Pancreas (tissue), 10 donors: ENCODE measurements at regions not wholly inside any gene's neighbourhood (a gene's known extent, or its start where the extent isn't known, plus 50 kb on each side); places are given as distances from the start of the nearest gene placed in this dataset.

ENCODE experiments used
- ATAC-seq, 4 donors: fragments of 200-7000 bp; cut with Tn5 transposase; one replicate each; pipeline versions ENCODE4 v1.8.0 to v1.9.1; 2020; ENCODE audit warnings: mild to moderate bottlenecking in 4 of 4, moderate library complexity in 4 of 4
- DNase-seq, 6 donors: peaks; one replicate each; pipeline ENCODE4 v3.0.0-alpha.2; 2020
- FAIRE-seq: peaks from 2 replicates; lab custom pipeline; 2012; peaks lifted over from hg19 to GRCh38; lab: Jason Lieb, UNC
- H3K27ac ChIP-seq, 4 donors: fragments of 200-600 bp; sonication (generic); 1 replicate in 3 of 4; 2 replicates in 1 of 4; pipeline versions ENCODE4 v1.5.0 to v1.8.0; 2020
- H3K27me3 ChIP-seq, 4 donors: fragments of 200-600 bp; one replicate each; pipeline ENCODE4 v1.8.0; 2021
- H3K36me3 ChIP-seq, 3 donors: fragments of 200-600 bp; sonication (generic) in 1 of 3; one replicate each; pipeline versions ENCODE4 v1.5.0 to v1.8.0; 2020 to 2021
- H3K4me1 ChIP-seq, 3 donors: fragments of 200-600 bp; one replicate each; pipeline ENCODE4 v1.8.0; 2021
- H3K4me3 ChIP-seq, 4 donors: fragments of 200-600 bp; sonication (generic) in 2 of 4; one replicate each; pipeline versions ENCODE4 v1.5.0 to v1.8.0; 2020 to 2021
- H3K9me3 ChIP-seq, 4 donors: fragments of 200-600 bp; one replicate each; pipeline ENCODE4 v1.8.0; 2021
- CTCF ChIP-seq, 4 donors: fragments of 200-600 bp; sonication (generic) in 3 of 4; IDR thresholded peaks; one replicate each; pipeline versions ENCODE4 v1.5.0 to v1.8.0; 2021; ENCODE audit warnings: antibody characterized with exemption in 4 of 4
- WGBS, 2 donors: extraction: QIAGEN DNeasy Blood & Tissue Kit; methylation state at CpG; one replicate each; pipeline ENCODE4 v1.1.7; 2013; 5-methylcytosine and 5-hydroxymethylcytosine counted together
- intact Hi-C, 3 donors: fragments of 100-400 bp; cut with DNase I; formaldehyde crosslinking; loops; one replicate each; pipeline versions ENCODE4 v1.11.1 to v1.14.2; 2022
- donor health status: healthy with polysubstance abuse.
- donor health status: DM: no; HTN: no; CAD: no; lungs with moderate emphysema.
- donor health status: DM: no; HTN: no; CAD: no.
- donor health status: control.
- donor health status: control.
- donor health status: Bipolar disorder and iron deficiency.
- donor health status: DM: yes; HTN: yes; CAD: no.
- donor health status: DM: no; HTN: no; CAD: no.
- donor health status: DM: no; HTN: no; CAD: no.
- donor health status: DM: yes; HTN: yes; CAD: no.

GRCh38 chr12:14243941-14244340 is 121.5 kb upstream of the ATF7IP start:
- Histone ChIP-seq H3K36me3 (no peaks in the 10 kb centered on the region), H3K27ac (no peak overlapping the region), H3K27me3 (no peaks in the 10 kb centered on the region), H3K4me3 (no peak overlapping the region), H3K9me3 (no peaks in the 10 kb centered on the region), H3K4me1 (peaks cover 0 to 11% (median 0%) of the 10 kb centered on the region in 3 donors)
- 91 to 96% methylated on average over 2 of the region's 2 CpGs for WGBS, 2 donors
- DNase-seq: no peak
- no peak for TF ChIP-seq CTCF (IDR thresholded peaks at IDR 0.05)
- FAIRE-seq: no peak
- intact Hi-C loops: no loop called here
- no peak for ATAC-seq

GRCh38 chr12:14244876-14245669 is 120.4 kb upstream of the ATF7IP start:
- no peak for TF ChIP-seq CTCF (IDR thresholded peaks at IDR 0.05)
- no peaks in the 10 kb centered on the region for H3K36me3 ChIP-seq
- H3K27me3 ChIP-seq: no peaks in the 10 kb centered on the region
- ATAC-seq (no peak), DNase-seq (no peak), FAIRE-seq (no peak)
- H3K4me3 ChIP-seq: no peak overlapping the region
- peak overlapping the region in 1 of 4 donors; percentile 1 for H3K27ac ChIP-seq
- intact Hi-C loops: no loop called here
- no peaks in the 10 kb centered on the region for H3K9me3 ChIP-seq
- H3K4me1 ChIP-seq: peaks cover 0 to 11% (median 0%) of the 10 kb centered on the region in 3 donors
- 52 to 58% methylated on average over 3 of the region's 3 CpGs for WGBS, 2 donors

GRCh38 chr12:14247166-14247565 is 118.3 kb upstream of the ATF7IP start:
- ATAC-seq: no peak
- peaks cover 0 to 7% (median 0%) of the 10 kb centered on the region in 3 donors for H3K4me1 ChIP-seq
- H3K36me3 ChIP-seq: no peaks in the 10 kb centered on the region
- H3K4me3 ChIP-seq: no peak overlapping the region
- no peak for DNase-seq
- H3K27me3 ChIP-seq: no peaks in the 10 kb centered on the region
- no peaks in the 10 kb centered on the region for H3K9me3 ChIP-seq
- no peak overlapping the region for H3K27ac ChIP-seq
- intact Hi-C loops: no loop called here
- FAIRE-seq: no peak
- 82 to 86% methylated on average over 4 of the region's 4 CpGs for WGBS, 2 donors
- no peak for TF ChIP-seq CTCF (IDR thresholded peaks at IDR 0.05)

- Histone ChIP-seq H3K9me3 (no peaks in the 10 kb centered on the region), H3K27ac (peak overlapping the region in 2 of 4 donors; percentile 64 to 69), H3K4me3 (no peak overlapping the region), H3K27me3 (no peaks in the 10 kb centered on the region), H3K36me3 (no peaks in the 10 kb centered on the region), H3K4me1 (peaks cover 0 to 7% (median 0%) of the 10 kb centered on the region in 3 donors)
- 57 to 58% methylated on average over 4 of the region's 4 CpGs for WGBS, 2 donors
- TF ChIP-seq CTCF (IDR thresholded peaks at IDR 0.05): no peak
- FAIRE-seq (no peak), DNase-seq (no peak), ATAC-seq (peak in 2 of 4 donors; percentile 66 to 73)
- intact Hi-C loops: no loop called here
Measured at GRCh38 chr12:14249368-14249767, 116.1 kb upstream of the ATF7IP start.

GRCh38 chr12:14252697-14253096 is 112.8 kb upstream of the ATF7IP start:
- Histone ChIP-seq H3K4me1 (peaks cover 0 to 8% (median 8%) of the 10 kb centered on the region in 3 donors), H3K9me3 (no peaks in the 10 kb centered on the region), H3K4me3 (no peak overlapping the region), H3K27me3 (no peaks in the 10 kb centered on the region), H3K27ac (no peak overlapping the region), H3K36me3 (no peaks in the 10 kb centered on the region)
- intact Hi-C loops: loop anchor here in 2 of 3 donors (5.0 to 10.0 kb wide), 3 partner anchors 102 to 132 kb away; partner anchors contain the start of gene ATF7IP (in 1 of the 2)
- 88 to 91% methylated on average over 6 of the region's 6 CpGs for WGBS, 2 donors
- no peak for FAIRE-seq
- no peak for ATAC-seq
- TF ChIP-seq CTCF (IDR thresholded peaks at IDR 0.05): no peak
- DNase-seq: no peak
